ENCODE measurements at regions not wholly inside any gene's neighbourhood (a gene's known extent, or its start where the extent isn't known, plus 50 kb on each side); places are given as distances from the start of the nearest gene placed in this dataset.

DNA sequence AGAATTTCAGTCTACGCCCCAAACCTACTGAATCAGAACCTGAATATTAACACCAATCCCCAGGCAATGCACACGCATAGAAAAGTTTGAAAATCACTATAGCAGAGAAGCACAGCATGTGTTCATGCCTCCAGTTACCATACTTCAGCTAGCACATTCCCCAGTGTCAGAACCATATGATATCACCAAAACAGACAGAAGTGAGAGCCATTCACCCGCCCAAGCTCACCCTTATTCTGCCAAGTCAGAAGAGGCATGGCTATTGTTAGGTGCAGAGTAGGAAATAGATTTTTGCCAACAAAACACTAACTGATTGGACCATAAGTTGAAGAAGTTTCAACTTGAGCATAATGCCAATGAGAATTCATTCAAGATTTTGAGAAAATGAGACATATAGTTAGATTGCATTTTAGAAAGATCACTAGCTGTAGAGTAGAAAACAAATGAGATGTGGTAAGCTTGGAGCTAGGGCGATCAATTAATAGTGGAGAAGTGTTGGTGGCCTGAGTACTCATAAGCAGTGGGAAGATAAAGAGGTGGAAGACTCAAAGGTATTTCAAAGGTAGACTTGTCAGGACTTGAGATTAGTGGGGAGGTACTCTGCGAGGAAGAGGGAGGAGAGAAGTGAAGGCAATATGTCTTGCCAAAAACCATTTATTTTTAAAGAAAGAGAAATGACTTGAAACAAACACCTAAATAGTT lies 492.4 kb downstream of the SUCLA2 start:
- Histone ChIP-seq H3K4me3 (ENCODE audit: low read length) (no peak overlapping the region), H3K27me3 (ENCODE audit: control insufficient read depth, insufficient read depth, low read length) (no peaks in the 10 kb centered on the region), H3K4me1 (ENCODE audit: control insufficient read depth, insufficient read depth, low read length) (no peaks in the 10 kb centered on the region), H3K27ac (ENCODE audit: low read length) (no peak overlapping the region), H3K9me3 (ENCODE audit: control insufficient read depth, insufficient read depth, low read length) (no peaks in the 10 kb centered on the region), H3K36me3 (ENCODE audit: control insufficient read depth, insufficient read depth, low read length) (no peaks in the 10 kb centered on the region)
- intact Hi-C loops (cut with micrococcal nuclease) = no loop called here
- Mint-ChIP-seq H3K36me3 (no peaks in the 10 kb centered on the region), H3K27me3 (ENCODE audit: low read depth in 2 of 2) (no peaks in the 10 kb centered on the region), H3K27ac (no peak overlapping the region), H3K4me3 (no peak overlapping the region), H3K4me1 (no peaks in the 10 kb centered on the region), H3K9me3 (peaks cover 3% of the 10 kb centered on the region in 2 donors)
- 88% methylated on average over 4 of the region's 5 CpGs for WGBS (ENCODE audit: insufficient coverage)
- DNase-seq (no peak), ATAC-seq (no peak)
- TF ChIP-seq, protein P1, sequence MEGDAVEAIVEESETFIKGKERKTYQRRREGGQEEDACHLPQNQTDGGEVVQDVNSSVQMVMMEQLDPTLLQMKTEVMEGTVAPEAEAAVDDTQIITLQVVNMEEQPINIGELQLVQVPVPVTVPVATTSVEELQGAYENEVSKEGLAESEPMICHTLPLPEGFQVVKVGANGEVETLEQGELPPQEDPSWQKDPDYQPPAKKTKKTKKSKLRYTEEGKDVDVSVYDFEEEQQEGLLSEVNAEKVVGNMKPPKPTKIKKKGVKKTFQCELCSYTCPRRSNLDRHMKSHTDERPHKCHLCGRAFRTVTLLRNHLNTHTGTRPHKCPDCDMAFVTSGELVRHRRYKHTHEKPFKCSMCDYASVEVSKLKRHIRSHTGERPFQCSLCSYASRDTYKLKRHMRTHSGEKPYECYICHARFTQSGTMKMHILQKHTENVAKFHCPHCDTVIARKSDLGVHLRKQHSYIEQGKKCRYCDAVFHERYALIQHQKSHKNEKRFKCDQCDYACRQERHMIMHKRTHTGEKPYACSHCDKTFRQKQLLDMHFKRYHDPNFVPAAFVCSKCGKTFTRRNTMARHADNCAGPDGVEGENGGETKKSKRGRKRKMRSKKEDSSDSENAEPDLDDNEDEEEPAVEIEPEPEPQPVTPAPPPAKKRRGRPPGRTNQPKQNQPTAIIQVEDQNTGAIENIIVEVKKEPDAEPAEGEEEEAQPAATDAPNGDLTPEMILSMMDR (IDR thresholded peaks at IDR 0.05) = no peak

DNA sequence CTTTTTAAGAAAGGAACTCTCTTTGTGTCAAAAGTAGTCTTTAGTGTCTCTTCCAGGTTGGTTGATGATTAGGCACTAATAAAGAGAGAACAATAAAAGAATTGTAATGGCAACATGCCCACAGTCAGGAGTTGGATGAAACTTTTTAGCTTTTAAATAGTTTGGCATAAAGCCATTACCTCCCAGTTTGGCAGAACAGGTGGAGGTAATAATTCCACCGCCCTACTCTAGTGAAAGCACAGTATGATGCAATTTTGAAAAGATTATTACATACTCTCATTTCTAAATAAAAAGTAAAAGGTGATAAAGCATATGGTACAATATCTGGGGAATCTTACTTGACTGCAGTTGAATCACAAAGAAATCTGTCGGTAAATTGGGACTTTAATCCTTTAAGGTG lies 497.6 kb downstream of the SUCLA2 start:
- no peak overlapping the region for H3K4me3 ChIP-seq (ENCODE audit: low read length)
- ATAC-seq = no peak
- no peaks in the 10 kb centered on the region for H3K9me3 ChIP-seq (ENCODE audit: control insufficient read depth, insufficient read depth, low read length)
- intact Hi-C loops (cut with micrococcal nuclease) = no loop called here
- no peak for DNase-seq
- no peaks in the 10 kb centered on the region for H3K36me3 ChIP-seq (ENCODE audit: control insufficient read depth, insufficient read depth, low read length)
- WGBS (ENCODE audit: insufficient coverage) = no CpG with 5 or more reads among the region's 2 CpGs
- peaks cover 0 to 4% of the 10 kb centered on the region in 2 donors for H3K9me3 Mint-ChIP-seq
- TF ChIP-seq, protein P1 (IDR thresholded peaks at IDR 0.05) = no peak
- H3K27ac ChIP-seq (ENCODE audit: low read length) = no peak overlapping the region
- H3K4me3 Mint-ChIP-seq = no peak overlapping the region
- no peak overlapping the region for H3K27ac Mint-ChIP-seq
- no peaks in the 10 kb centered on the region for H3K4me1 ChIP-seq (ENCODE audit: control insufficient read depth, insufficient read depth, low read length)
- H3K27me3 ChIP-seq (ENCODE audit: control insufficient read depth, insufficient read depth, low read length) = no peaks in the 10 kb centered on the region
- no peaks in the 10 kb centered on the region for H3K36me3 Mint-ChIP-seq
- no peaks in the 10 kb centered on the region for H3K27me3 Mint-ChIP-seq (ENCODE audit: low read depth in 2 of 2)
- no peaks in the 10 kb centered on the region for H3K4me1 Mint-ChIP-seq

DNA sequence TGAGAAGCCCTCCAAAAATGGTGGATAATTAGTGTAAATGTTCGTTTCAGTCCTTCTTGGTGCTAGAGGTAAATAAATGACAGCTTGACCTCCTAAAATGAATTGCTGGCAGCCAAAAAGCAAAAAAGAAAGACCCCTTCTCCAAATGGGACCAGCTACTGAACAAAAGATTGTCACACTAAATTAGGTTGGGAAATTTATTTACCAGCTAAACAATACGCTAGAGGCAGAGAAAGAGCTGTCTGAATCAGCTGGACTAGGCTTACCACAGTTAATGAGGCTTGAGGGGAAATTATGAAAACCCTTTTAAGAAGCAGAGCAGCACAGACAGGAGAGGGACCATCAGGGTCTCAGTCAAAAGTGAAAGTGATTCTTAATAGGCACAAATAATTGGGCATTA lies 498.9 kb downstream of the SUCLA2 start:
- DNase-seq (no peak), ATAC-seq (no peak)
- Mint-ChIP-seq H3K27me3 (ENCODE audit: low read depth in 2 of 2) (no peaks in the 10 kb centered on the region), H3K36me3 (no peaks in the 10 kb centered on the region), H3K4me3 (no peak overlapping the region), H3K27ac (no peak overlapping the region), H3K9me3 (peaks cover 0 to 4% of the 10 kb centered on the region in 2 donors), H3K4me1 (peaks cover 0 to 5% of the 10 kb centered on the region in 2 donors)
- TF ChIP-seq, protein P1 (IDR thresholded peaks at IDR 0.05) = no peak
- no peak overlapping the region for H3K4me3 ChIP-seq (ENCODE audit: low read length)
- no peaks in the 10 kb centered on the region for H3K4me1 ChIP-seq (ENCODE audit: control insufficient read depth, insufficient read depth, low read length)
- no peaks in the 10 kb centered on the region for H3K27me3 ChIP-seq (ENCODE audit: control insufficient read depth, insufficient read depth, low read length)
- no peak overlapping the region for H3K27ac ChIP-seq (ENCODE audit: low read length)
- WGBS (ENCODE audit: insufficient coverage) = 93% methylated on average over 1 of the region's 2 CpGs
- intact Hi-C loops (cut with micrococcal nuclease) = no loop called here
- no peaks in the 10 kb centered on the region for H3K36me3 ChIP-seq (ENCODE audit: control insufficient read depth, insufficient read depth, low read length)
- no peaks in the 10 kb centered on the region for H3K9me3 ChIP-seq (ENCODE audit: control insufficient read depth, insufficient read depth, low read length)
